ENCODE measurements at regions not wholly inside any gene's neighbourhood (a gene's known extent, or its start where the extent isn't known, plus 50 kb on each side); places are given as distances from the start of the nearest gene placed in this dataset.

DNA sequence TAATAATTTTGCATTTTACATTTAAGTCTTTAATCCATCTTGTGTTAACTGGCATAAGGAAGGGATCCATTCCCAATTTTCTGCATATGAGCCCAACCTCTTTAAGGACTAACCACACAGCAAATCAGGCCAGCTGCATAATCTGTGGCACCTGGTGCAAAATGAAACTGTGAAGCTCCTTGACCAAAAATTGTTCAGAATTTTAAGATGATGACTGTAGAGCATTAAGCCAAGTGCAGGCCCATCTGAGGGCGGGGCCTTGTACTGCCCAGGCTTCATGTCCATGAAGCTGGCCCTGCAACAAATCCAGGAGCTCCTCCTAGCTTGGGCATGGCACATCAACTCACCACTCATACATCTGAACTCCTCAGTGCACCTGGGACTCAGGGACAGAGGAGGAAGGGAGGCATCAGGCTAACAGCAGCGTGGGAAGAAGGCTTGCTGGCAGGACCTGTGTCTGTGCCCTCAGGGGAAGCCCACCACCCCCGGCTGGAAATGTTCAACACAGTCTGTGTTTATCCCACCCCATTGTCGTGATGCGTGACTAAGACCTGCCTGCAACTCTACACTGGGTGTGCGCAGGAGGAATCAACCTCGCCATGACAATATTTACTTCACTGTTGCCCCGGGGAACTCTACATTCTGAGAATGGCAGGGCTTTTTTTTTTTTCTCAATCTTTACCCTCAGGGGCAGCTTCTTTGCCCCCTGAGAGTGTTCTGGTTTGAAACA lies 128.9 kb upstream of the SIX2 start:
- Histone ChIP-seq H3K27me3 (ENCODE audit: insufficient read depth, low read length) (no peaks in the 10 kb centered on the region), H3K36me3 (ENCODE audit: insufficient read depth, low read length) (no peaks in the 10 kb centered on the region), H3K27ac (ENCODE audit: low read depth, low read length, poor library complexity, severe bottlenecking) (no peak overlapping the region), H3K4me3 (ENCODE audit: low read depth, low read length, poor library complexity, severe bottlenecking) (no peak overlapping the region), H3K9ac (ENCODE audit: low read length) (no peak overlapping the region), H3F3A (ENCODE audit: insufficient read depth, low read length) (no peaks in the 10 kb centered on the region), H3K79me2 (ENCODE audit: insufficient read depth, low read length) (no peaks in the 10 kb centered on the region), H3K4me2 (ENCODE audit: low read length) (no peak overlapping the region), H2AFZ (ENCODE audit: low read length) (no peak overlapping the region), H3K4me1 (ENCODE audit: insufficient read depth, low read length, severe bottlenecking) (peaks cover 23% of the 10 kb centered on the region), H3K9me3 (ENCODE audit: low read length) (no peaks in the 10 kb centered on the region), H3K9me2 (ENCODE audit: low read depth, low read length) (no peaks in the 10 kb centered on the region), H4K20me1 (ENCODE audit: insufficient read depth, low read length) (no peaks in the 10 kb centered on the region)
- TF ChIP-seq EZH2 (IDR thresholded peaks at IDR 0.05; ENCODE audit: borderline replicate concordance, low read length) (no peak), CTCF (IDR thresholded peaks at IDR 0.05; ENCODE audit: low read length) (no peak)

DNA sequence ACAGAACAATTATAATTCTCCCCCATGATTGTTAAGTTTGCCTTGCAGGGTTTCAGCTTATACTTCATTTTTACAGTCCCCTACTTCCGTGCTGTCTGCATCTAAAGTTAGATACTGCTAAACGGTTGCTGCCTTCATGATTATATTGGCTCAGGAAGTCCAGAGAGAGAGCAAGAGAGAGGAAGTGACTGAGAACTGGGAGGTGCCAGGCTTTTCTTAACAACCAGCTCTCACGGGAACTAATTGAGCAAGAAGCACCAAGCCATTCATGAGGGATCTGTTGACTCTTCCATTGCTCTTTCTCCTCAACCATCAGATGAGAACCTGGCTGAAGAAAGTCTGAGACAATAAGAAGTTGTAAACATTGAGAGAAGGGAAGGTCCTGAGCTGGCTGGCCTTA lies 125.5 kb upstream of the SIX2 start:
- Histone ChIP-seq H3F3A (ENCODE audit: insufficient read depth, low read length) (no peaks in the 10 kb centered on the region), H3K4me1 (ENCODE audit: insufficient read depth, low read length, severe bottlenecking) (peaks cover 20% of the 10 kb centered on the region), H2AFZ (ENCODE audit: low read length) (peak overlapping the region; percentile 73; the same call in 1 of the 2 replicates), H3K79me2 (ENCODE audit: insufficient read depth, low read length) (no peaks in the 10 kb centered on the region), H3K36me3 (ENCODE audit: insufficient read depth, low read length) (no peaks in the 10 kb centered on the region), H3K27me3 (ENCODE audit: insufficient read depth, low read length) (no peaks in the 10 kb centered on the region), H3K9ac (ENCODE audit: low read length) (no peak overlapping the region), H3K9me3 (ENCODE audit: low read length) (no peaks in the 10 kb centered on the region), H3K4me2 (ENCODE audit: low read length) (0 out of 2 replicates have a peak overlapping the region, but pooled peaks have one; percentile 27), H3K27ac (ENCODE audit: low read depth, low read length, poor library complexity, severe bottlenecking) (no peak overlapping the region), H3K9me2 (ENCODE audit: low read depth, low read length) (no peaks in the 10 kb centered on the region), H4K20me1 (ENCODE audit: insufficient read depth, low read length) (no peaks in the 10 kb centered on the region), H3K4me3 (ENCODE audit: low read depth, low read length, poor library complexity, severe bottlenecking) (no peak overlapping the region)
- TF ChIP-seq CTCF (IDR thresholded peaks at IDR 0.05; ENCODE audit: low read length) = no peak
- no peak for TF ChIP-seq EZH2 (IDR thresholded peaks at IDR 0.05; ENCODE audit: borderline replicate concordance, low read length)

GRCh38 chr2:45134014-45134413 lies 124.8 kb upstream of the SIX2 start:
- Histone ChIP-seq H3K27me3 (ENCODE audit: insufficient read depth, low read length) (no peaks in the 10 kb centered on the region), H2AFZ (ENCODE audit: low read length) (no peak overlapping the region), H3K4me3 (ENCODE audit: low read depth, low read length, poor library complexity, severe bottlenecking) (no peak overlapping the region), H3K9me2 (ENCODE audit: low read depth, low read length) (no peaks in the 10 kb centered on the region), H3K4me1 (ENCODE audit: insufficient read depth, low read length, severe bottlenecking) (peaks cover 20% of the 10 kb centered on the region), H4K20me1 (ENCODE audit: insufficient read depth, low read length) (no peaks in the 10 kb centered on the region), H3K79me2 (ENCODE audit: insufficient read depth, low read length) (no peaks in the 10 kb centered on the region), H3F3A (ENCODE audit: insufficient read depth, low read length) (no peaks in the 10 kb centered on the region), H3K36me3 (ENCODE audit: insufficient read depth, low read length) (no peaks in the 10 kb centered on the region), H3K27ac (ENCODE audit: low read depth, low read length, poor library complexity, severe bottlenecking) (no peak overlapping the region), H3K9ac (ENCODE audit: low read length) (no peak overlapping the region), H3K4me2 (ENCODE audit: low read length) (no peak overlapping the region), H3K9me3 (ENCODE audit: low read length) (no peaks in the 10 kb centered on the region)
- no peak for TF ChIP-seq CTCF (IDR thresholded peaks at IDR 0.05; ENCODE audit: low read length)
- TF ChIP-seq EZH2 (IDR thresholded peaks at IDR 0.05; ENCODE audit: borderline replicate concordance, low read length) = no peak

Data from OCI-LY1 (cell line).